GM19025 (cell line): ENCODE measurements at regions not wholly inside any gene's neighbourhood (a gene's known extent, or its start where the extent isn't known, plus 50 kb on each side); places are given as distances from the start of the nearest gene placed in this dataset.

Experiments
- ATAC-seq: cut with Tn5 transposase; IDR thresholded peaks from one replicate; pipeline ENCODE4 v1.9.1; 2021; ENCODE audit warnings: mild to moderate bottlenecking, low read depth, moderate library complexity; ENCODE audit not compliant: unreplicated experiment

- ATAC-seq: no peak
These were observed 65.8 kb upstream of the DIPK2B start for GRCh38 chrX:45266456-45266855.

DNA sequence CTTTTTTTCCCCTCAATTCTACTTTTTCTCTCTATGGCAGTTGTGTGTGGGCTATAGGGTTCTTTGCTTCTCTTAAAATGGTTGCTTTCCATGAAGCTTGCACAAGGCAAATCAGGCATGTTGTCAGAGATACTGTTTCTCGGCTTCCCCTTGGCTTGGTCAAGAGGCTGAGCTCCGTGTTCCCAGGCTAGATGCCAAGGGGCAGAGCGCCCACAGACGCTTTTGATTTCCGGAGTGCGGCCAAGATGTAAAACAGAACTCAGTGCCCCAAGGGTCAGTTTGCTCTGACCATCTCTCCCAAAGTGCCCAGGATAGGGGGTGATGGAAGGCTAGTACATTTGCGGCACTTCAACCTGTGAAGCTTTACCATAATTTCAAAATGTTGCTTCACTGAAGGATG is 64.2 kb upstream of the DIPK2B start:
- ATAC-seq: no peak

GRCh38 chrX:45261471-45261870 is 60.8 kb upstream of the DIPK2B start:
- no peak for ATAC-seq

GRCh38 chrX:45261005-45261404 is 60.3 kb upstream of the DIPK2B start:
- ATAC-seq: no peak

- ATAC-seq: no peak
These were observed 58.2 kb upstream of the DIPK2B start for GRCh38 chrX:45258731-45259402.
